Loucy (cell line): ENCODE measurements at regions not wholly inside any gene's neighbourhood (a gene's known extent, or its start where the extent isn't known, plus 50 kb on each side); places are given as distances from the start of the nearest gene placed in this dataset.

Source experiments
- H2AFZ ChIP-seq: fragments of 200-600 bp; sonication (generic); 2 replicates; pipeline ENCODE4 v1.6.0; 2016; ENCODE audit warnings: antibody characterized with exemption, mild to moderate bottlenecking, low read length, moderate library complexity
- H3F3A ChIP-seq: fragments of 200-600 bp; 2 replicates; pipeline ENCODE4 v1.6.0; 2016; ENCODE audit warnings: antibody characterized with exemption, low read depth, mild to moderate bottlenecking
- H3K27me3 ChIP-seq: fragments of 200-600 bp; sonication (generic); 2 replicates; pipeline ENCODE4 v1.6.1; 2014; ENCODE audit warnings: low read length, mild to moderate bottlenecking; ENCODE audit not compliant: insufficient read depth, poor library complexity, severe bottlenecking
- H3K36me3 ChIP-seq: fragments of 200-600 bp; sonication (generic); 2 replicates; pipeline ENCODE4 v1.6.1; 2016; ENCODE audit warnings: low read length; ENCODE audit not compliant: insufficient read depth
- H3K4me1 ChIP-seq: fragments of 200-600 bp; sonication (generic); 2 replicates; pipeline ENCODE4 v1.5.1; 2014; ENCODE audit warnings: low read length, mild to moderate bottlenecking; ENCODE audit not compliant: insufficient read depth, poor library complexity, severe bottlenecking
- H3K4me2 ChIP-seq: fragments of 200-600 bp; sonication (generic); 2 replicates; pipeline ENCODE4 v1.6.0; 2014; ENCODE audit warnings: antibody characterized with exemption, low read length, low read depth, mild to moderate bottlenecking; ENCODE audit not compliant: poor library complexity, severe bottlenecking
- H3K4me3 ChIP-seq: fragments of 200-600 bp; sonication (generic); 2 replicates; pipeline ENCODE4 v1.5.1; 2014; ENCODE audit warnings: low read length, mild to moderate bottlenecking, mixed read lengths; ENCODE audit not compliant: poor library complexity, severe bottlenecking
- H3K79me2 ChIP-seq: fragments of 200-600 bp; sonication (generic); 2 replicates; pipeline ENCODE4 v1.6.1; 2014; ENCODE audit warnings: low read length; ENCODE audit not compliant: insufficient read depth
- H3K9ac ChIP-seq: fragments of 200-600 bp; sonication (generic); 2 replicates; pipeline ENCODE4 v1.6.0; 2014; ENCODE audit warnings: mild to moderate bottlenecking, low read depth, low read length, moderate library complexity; ENCODE audit not compliant: poor library complexity, severe bottlenecking
- H3K9me2 ChIP-seq: fragments of 200-600 bp; sonication (generic); replicated peaks from 2 replicates; pipeline ENCODE4 v1.6.1; 2016; ENCODE audit warnings: low read depth, low read length, mixed read lengths
- H3K9me3 ChIP-seq: fragments of 200-600 bp; sonication (generic); 2 replicates; pipeline ENCODE4 v1.6.1; 2014; ENCODE audit warnings: mild to moderate bottlenecking, antibody characterized with exemption, low read length, low read depth; ENCODE audit not compliant: insufficient read depth
- H4K20me1 ChIP-seq: fragments of 200-600 bp; sonication (generic); 2 replicates; pipeline ENCODE4 v1.6.0; 2014; ENCODE audit warnings: antibody characterized with exemption, low read length, mild to moderate bottlenecking; ENCODE audit not compliant: insufficient read depth, poor library complexity, severe bottlenecking
- EZH2phosphoT487 ChIP-seq: fragments of 200-600 bp; IDR thresholded peaks from 2 replicates; pipeline ENCODE4 v1.6.1; 2018; ENCODE audit warnings: antibody characterized with exemption, mild to moderate bottlenecking, moderate library complexity, borderline replicate concordance
- TF ChIP-seq, protein P1 (sequence below): fragments of 200-600 bp; sonication (generic); conservative IDR thresholded peaks from 2 replicates; pipeline ENCODE4 v1.5.1; 2014; ENCODE audit warnings: mild to moderate bottlenecking, antibody characterized with exemption, low read length

DNA sequence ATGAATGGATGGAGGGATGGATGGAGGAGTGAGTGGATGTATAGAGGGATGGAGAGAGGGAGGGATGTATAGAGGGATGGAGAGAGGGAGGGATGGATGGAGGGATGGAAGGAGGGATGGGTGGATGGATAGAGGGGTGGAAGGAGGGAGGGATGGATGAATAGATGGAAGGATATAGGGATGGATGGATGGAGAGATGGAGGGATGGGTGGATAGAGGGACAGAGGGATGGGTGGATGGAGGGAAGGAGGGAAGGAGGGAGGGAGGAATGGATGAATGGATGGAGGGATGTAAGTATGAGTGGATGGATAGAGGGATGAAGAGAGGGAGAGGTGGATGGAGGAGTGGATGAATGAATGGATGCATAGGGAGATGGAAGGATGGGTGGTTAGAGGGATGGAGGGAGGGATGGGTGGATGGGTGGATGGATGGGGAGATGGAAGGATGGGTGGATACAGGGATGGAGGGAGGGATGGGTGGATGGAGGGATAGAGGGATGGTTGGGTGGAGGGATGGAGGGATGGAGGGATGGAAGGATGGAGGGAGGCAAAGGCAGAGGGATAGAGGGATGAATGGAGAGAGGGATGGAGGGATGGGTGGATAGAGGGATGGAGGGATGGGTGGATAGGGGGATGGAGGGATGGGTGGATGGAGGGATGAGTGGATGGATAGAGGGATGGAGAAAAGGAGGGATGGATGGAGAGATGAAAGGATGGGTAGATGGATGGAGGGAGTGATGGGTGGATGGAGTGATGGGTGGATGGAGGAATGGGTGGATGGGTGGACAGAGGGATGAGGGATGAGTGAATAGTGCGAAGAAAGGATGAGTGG lies 313.8 kb downstream of the UACA start:
- Histone ChIP-seq H3K36me3 (no peaks in the 10 kb centered on the region), H3F3A (peaks cover 7% of the 10 kb centered on the region; the same call in 1 of the 2 replicates), H3K4me3 (no peak overlapping the region), H4K20me1 (no peaks in the 10 kb centered on the region), H3K4me1 (peaks cover 74% of the 10 kb centered on the region), H3K9ac (no peak overlapping the region), H3K27me3 (no peaks in the 10 kb centered on the region), H3K79me2 (no peaks in the 10 kb centered on the region), H3K4me2 (peak overlapping the region; percentile 78), H2AFZ (no peak overlapping the region), H3K9me2 (no peaks in the 10 kb centered on the region), H3K9me3 (no peaks in the 10 kb centered on the region)
- TF ChIP-seq EZH2phosphoT487, result no peak
- TF ChIP-seq, protein P1, sequence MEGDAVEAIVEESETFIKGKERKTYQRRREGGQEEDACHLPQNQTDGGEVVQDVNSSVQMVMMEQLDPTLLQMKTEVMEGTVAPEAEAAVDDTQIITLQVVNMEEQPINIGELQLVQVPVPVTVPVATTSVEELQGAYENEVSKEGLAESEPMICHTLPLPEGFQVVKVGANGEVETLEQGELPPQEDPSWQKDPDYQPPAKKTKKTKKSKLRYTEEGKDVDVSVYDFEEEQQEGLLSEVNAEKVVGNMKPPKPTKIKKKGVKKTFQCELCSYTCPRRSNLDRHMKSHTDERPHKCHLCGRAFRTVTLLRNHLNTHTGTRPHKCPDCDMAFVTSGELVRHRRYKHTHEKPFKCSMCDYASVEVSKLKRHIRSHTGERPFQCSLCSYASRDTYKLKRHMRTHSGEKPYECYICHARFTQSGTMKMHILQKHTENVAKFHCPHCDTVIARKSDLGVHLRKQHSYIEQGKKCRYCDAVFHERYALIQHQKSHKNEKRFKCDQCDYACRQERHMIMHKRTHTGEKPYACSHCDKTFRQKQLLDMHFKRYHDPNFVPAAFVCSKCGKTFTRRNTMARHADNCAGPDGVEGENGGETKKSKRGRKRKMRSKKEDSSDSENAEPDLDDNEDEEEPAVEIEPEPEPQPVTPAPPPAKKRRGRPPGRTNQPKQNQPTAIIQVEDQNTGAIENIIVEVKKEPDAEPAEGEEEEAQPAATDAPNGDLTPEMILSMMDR, result no peak

GRCh38 chr15:70447928-70448698 lies 315.2 kb downstream of the UACA start:
- Histone ChIP-seq H3K79me2 (no peaks in the 10 kb centered on the region), H3K9ac (peak overlapping the region; percentile 76), H3K9me3 (no peaks in the 10 kb centered on the region), H3K9me2 (no peaks in the 10 kb centered on the region), H2AFZ (no peak overlapping the region), H4K20me1 (no peaks in the 10 kb centered on the region), H3K4me3 (peak overlapping the region; percentile 40), H3K4me1 (peaks cover 73% of the 10 kb centered on the region), H3F3A (peaks cover 7% of the 10 kb centered on the region; the same call in 1 of the 2 replicates), H3K27me3 (no peaks in the 10 kb centered on the region), H3K36me3 (no peaks in the 10 kb centered on the region), H3K4me2 (peak overlapping the region; percentile 78)
- no peak for TF ChIP-seq EZH2phosphoT487
- TF ChIP-seq, protein P1, result no peak

- TF ChIP-seq, protein P1, result no peak
- TF ChIP-seq EZH2phosphoT487, result no peak
- no peaks in the 10 kb centered on the region for H3K36me3 ChIP-seq
- H3F3A ChIP-seq, result peaks cover 7% of the 10 kb centered on the region; the same call in 1 of the 2 replicates
- H2AFZ ChIP-seq, result no peak overlapping the region
- no peaks in the 10 kb centered on the region for H3K79me2 ChIP-seq
- H3K27me3 ChIP-seq, result no peaks in the 10 kb centered on the region
- peak overlapping the region; percentile 78 for H3K4me2 ChIP-seq
- peak overlapping the region; percentile 76 for H3K9ac ChIP-seq
- no peaks in the 10 kb centered on the region for H4K20me1 ChIP-seq
- H3K4me1 ChIP-seq, result peaks cover 73% of the 10 kb centered on the region
- no peaks in the 10 kb centered on the region for H3K9me2 ChIP-seq
- no peaks in the 10 kb centered on the region for H3K9me3 ChIP-seq
- H3K4me3 ChIP-seq, result peak overlapping the region; percentile 40
Observed at GRCh38 chr15:70447521-70447920, 315.8 kb downstream of the UACA start.
